Nephron (organoid): ENCODE measurements at regions not wholly inside any gene's neighbourhood (a gene's known extent, or its start where the extent isn't known, plus 50 kb on each side); places are given as distances from the start of the nearest gene placed in this dataset.

Source experiments
- H3K27ac Mint-ChIP-seq, 3 experiments: 2 replicates each; pipeline ENCODE4 v1.8.0; 2020; ENCODE audit warnings: mixed read lengths in 3 of 3, mild to moderate bottlenecking in 2 of 3, moderate library complexity in 1 of 3
- H3K27me3 Mint-ChIP-seq: 2 replicates; pipeline ENCODE4 v1.8.0; 2021; ENCODE audit warnings: low read depth, mild to moderate bottlenecking, moderate library complexity, mixed read lengths
- H3K36me3 Mint-ChIP-seq: 2 replicates; pipeline ENCODE4 v1.8.0; 2020; ENCODE audit warnings: low read depth, mixed read lengths
- H3K4me1 Mint-ChIP-seq: 2 replicates; pipeline ENCODE4 v1.8.0; 2020; ENCODE audit warnings: mixed read lengths
- H3K4me3 Mint-ChIP-seq, 3 experiments: 2 replicates each; pipeline ENCODE4 v1.8.0; 2020; ENCODE audit warnings: mild to moderate bottlenecking in 3 of 3, mixed read lengths in 3 of 3, moderate library complexity in 2 of 3
- H3K9me3 Mint-ChIP-seq: 2 replicates; pipeline ENCODE4 v1.8.0; 2020; ENCODE audit warnings: mixed read lengths
- CTCF ChIP-seq, 3 experiments: fragments of 200-600 bp; sonication (generic); IDR thresholded peaks; one replicate each; pipeline ENCODE4 v1.5.0; 2021; ENCODE audit warnings: antibody characterized with exemption in 3 of 3; ENCODE audit not compliant: unreplicated experiment in 3 of 3

DNA sequence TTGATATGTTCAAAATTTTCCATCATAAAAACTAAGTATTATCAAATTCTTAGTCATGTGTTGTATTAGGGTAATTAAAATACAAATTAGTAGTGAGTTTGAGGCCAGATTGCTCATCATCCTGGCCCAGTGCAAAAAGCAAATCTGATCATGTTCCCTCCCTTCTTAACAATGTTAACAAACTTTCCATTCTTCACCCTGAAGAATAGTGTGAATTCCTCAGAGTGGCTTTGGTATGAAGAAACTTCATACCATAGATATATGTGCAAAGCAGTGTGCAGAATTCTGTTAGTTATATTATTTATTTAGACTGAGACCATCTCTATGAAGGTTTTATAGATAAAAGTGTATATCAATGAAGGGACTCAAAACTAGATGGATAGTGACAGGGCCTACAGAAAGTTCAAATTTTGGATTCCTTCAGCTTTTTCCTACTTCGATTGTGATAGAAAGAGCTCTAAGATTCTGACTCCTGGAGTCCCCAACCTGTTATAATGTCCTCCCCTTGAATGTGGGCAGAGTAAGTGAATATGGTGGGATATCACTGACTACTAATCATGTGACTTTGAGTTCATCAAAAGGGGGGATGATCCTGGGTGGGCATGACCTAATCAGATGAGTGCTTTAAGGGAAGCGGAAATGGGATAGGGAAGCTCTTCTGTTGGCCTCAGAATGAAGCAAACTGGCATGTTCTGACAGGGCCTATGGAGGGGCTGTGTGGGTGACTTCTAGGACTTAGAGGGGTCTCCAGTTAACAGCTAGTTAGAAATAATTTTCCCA, 271.4 kb downstream of the BTG1 start:
- Mint-ChIP-seq H3K9me3 (peaks cover 9% of the 10 kb centered on the region), H3K36me3 (no peaks in the 10 kb centered on the region), H3K4me1 (no peaks in the 10 kb centered on the region), H3K4me3 (no peak overlapping the region), H3K27ac (no peak overlapping the region), H3K27me3 (no peaks in the 10 kb centered on the region)
- no peak for TF ChIP-seq CTCF (IDR thresholded peaks at IDR 0.05; ENCODE audit: unreplicated experiment in 3 of 3)

DNA sequence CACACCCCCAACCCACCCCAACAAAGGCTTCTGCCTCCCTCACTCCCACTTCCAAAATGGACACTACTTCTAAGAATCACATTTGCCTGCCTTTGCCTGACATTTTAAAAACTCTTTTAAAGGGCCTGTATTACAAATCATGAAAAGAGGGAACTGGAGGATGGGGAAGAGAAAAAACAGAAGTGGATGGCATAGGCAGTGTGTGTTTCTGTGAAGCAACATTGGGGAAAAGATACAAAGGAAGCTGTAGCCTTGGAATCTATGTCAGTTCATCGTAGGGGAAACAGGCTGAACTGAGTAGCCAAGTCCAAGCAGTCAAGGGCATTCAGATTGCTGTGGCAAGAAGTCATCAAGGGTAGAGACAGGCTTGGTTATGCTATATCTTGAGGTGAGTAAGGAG, 273.9 kb downstream of the BTG1 start:
- Mint-ChIP-seq H3K27ac (no peak overlapping the region), H3K27me3 (no peaks in the 10 kb centered on the region), H3K4me3 (no peak overlapping the region), H3K36me3 (no peaks in the 10 kb centered on the region), H3K9me3 (peaks cover 9% of the 10 kb centered on the region), H3K4me1 (no peaks in the 10 kb centered on the region)
- TF ChIP-seq CTCF (IDR thresholded peaks at IDR 0.05; ENCODE audit: unreplicated experiment in 3 of 3) = no peak

DNA sequence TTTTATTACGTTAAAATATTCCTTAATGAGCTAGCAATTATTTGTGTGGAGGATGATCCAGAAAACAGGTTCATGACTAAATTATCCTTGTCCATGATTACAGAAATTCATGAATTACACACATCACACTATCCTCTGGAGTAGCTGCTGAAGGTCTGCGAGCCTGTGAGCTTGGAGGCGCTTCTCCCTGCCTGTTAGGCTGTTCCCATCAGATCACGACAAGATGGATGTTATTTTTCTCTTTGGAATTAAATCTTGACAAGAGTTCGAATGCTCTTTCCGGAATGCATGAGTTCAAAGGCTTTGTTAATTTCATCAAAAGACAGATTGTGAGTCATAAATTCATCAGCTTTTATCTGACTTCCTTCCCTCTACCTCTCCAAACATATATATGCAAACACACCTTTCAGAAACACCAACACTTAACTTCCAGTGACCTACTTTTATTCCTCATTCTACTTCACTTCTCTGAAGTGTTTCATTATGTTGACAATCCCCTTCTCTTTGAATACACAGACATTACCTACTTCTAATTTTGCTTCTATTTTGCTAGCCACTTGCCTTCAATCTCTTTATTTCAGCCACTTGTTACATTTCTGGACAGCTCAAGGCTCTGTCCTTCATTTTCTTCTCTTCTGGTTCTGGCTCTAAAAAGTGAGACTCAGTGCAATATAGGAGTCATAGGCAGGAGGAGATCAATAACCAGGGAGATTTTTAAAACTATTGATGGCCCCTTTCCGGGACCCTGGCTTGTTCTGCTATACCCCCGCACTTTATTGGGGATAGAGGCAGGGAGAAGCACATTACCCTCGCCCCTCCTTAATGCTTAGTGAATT, 274.6 kb downstream of the BTG1 start:
- TF ChIP-seq CTCF (IDR thresholded peaks at IDR 0.05; ENCODE audit: unreplicated experiment in 3 of 3) = no peak
- Mint-ChIP-seq H3K4me1 (no peaks in the 10 kb centered on the region), H3K36me3 (no peaks in the 10 kb centered on the region), H3K27me3 (no peaks in the 10 kb centered on the region), H3K27ac (no peak overlapping the region), H3K4me3 (no peak overlapping the region), H3K9me3 (peaks cover 9% of the 10 kb centered on the region)

DNA sequence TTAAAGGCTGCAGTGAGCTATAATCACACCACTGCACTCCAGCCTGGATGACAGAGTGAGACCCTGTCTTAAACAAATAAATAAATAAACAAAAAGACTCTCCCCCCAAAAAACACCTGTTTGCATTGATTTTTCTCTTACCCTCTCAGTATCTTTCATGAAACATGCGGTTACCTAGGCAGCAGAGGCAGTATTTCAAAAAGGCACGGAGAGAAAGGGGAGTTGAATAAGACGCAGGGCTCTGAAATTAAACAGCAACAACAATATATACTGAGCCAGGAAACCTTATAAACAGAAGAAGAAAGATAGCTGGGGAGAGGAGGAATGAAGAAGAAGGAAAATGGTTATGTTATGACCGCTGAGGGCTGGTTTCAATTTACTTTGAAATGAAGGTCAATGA, 277.6 kb downstream of the BTG1 start:
- Mint-ChIP-seq H3K4me1 (no peaks in the 10 kb centered on the region), H3K36me3 (no peaks in the 10 kb centered on the region), H3K27ac (no peak overlapping the region), H3K27me3 (no peaks in the 10 kb centered on the region), H3K9me3 (peaks cover 9% of the 10 kb centered on the region), H3K4me3 (no peak overlapping the region)
- TF ChIP-seq CTCF (IDR thresholded peaks at IDR 0.05; ENCODE audit: unreplicated experiment in 3 of 3) = no peak

DNA sequence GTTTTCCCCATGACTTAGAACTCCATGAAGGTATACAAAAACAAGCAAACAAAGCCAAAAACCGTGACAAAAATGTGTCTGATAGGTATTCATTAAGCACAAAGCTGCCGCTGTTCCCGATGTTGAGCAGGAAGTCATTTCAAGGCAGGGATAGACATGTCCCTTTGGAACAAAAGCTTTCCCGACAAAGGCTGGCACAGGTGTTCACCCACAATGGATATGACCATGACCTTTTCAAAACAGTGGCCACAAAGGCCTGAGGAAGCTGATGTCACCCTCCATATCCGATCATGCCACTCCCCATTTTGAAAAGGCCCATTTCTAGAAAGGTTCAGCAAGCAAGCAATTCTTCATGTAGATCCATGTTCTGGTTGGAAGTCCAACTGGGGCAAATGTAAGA, 279.1 kb downstream of the BTG1 start:
- peak overlapping the region in 1 of 3 experiments; percentile 22 for H3K27ac Mint-ChIP-seq

More for the DNA sequence above, 279.1 kb downstream of the BTG1 start:
- TF ChIP-seq CTCF (IDR thresholded peaks at IDR 0.05; ENCODE audit: unreplicated experiment in 3 of 3) = no peak
- H3K4me1 Mint-ChIP-seq = peaks cover 1% of the 10 kb centered on the region
- H3K27me3 Mint-ChIP-seq = no peaks in the 10 kb centered on the region
- no peak overlapping the region for H3K4me3 Mint-ChIP-seq
- no peaks in the 10 kb centered on the region for H3K36me3 Mint-ChIP-seq
- H3K9me3 Mint-ChIP-seq = peaks cover 8% of the 10 kb centered on the region
